Gastroesophageal sphincter (tissue), 3 donors: ENCODE measurements at regions not wholly inside any gene's neighbourhood (a gene's known extent, or its start where the extent isn't known, plus 50 kb on each side); places are given as distances from the start of the nearest gene placed in this dataset.

Experiments used
- CTCF ChIP-seq, 4 experiments: fragments of 200-600 bp in 2 of 4; fragments of 450-650 bp in 2 of 4; sonication (generic) in 1 of 4; IDR thresholded peaks; one replicate each; pipeline ENCODE4 v1.5.1; 2017 to 2019; ENCODE audit warnings: antibody characterized with exemption in 4 of 4, mild to moderate bottlenecking in 2 of 4, moderate library complexity in 2 of 4
- EP300 ChIP-seq: sonication (generic); formaldehyde crosslinking; IDR thresholded peaks from one replicate; pipeline ENCODE4 v1.6.1; 2017; ENCODE audit warnings: antibody characterized with exemption, mild to moderate bottlenecking
- POLR2A ChIP-seq, 2 donors: fragments of 450-650 bp; IDR thresholded peaks; one replicate each; pipeline ENCODE4 v1.6.1; 2017; ENCODE audit warnings: antibody characterized with exemption in 2 of 2, mild to moderate bottlenecking in 2 of 2, moderate library complexity in 1 of 2

GRCh38 chr2:100733391-100734187 is 86.3 kb upstream of the NPAS2 start:
- no peak for TF ChIP-seq CTCF (IDR thresholded peaks at IDR 0.05)
- no peak for TF ChIP-seq EP300
- TF ChIP-seq POLR2A (IDR thresholded peaks at IDR 0.05), result no peak
